Hematopoietic multipotent progenitor cell (in vitro differentiated cells): ENCODE measurements at regions not wholly inside any gene's neighbourhood (a gene's known extent, or its start where the extent isn't known, plus 50 kb on each side); places are given as distances from the start of the nearest gene placed in this dataset.

Experiments used
- DNase-seq, 3 donors: peaks; one replicate each; pipeline ENCODE4 v3.0.0-alpha.2; 2011 to 2015; ENCODE audit warnings: low read depth in 2 of 3, low spot score in 2 of 3

DNA sequence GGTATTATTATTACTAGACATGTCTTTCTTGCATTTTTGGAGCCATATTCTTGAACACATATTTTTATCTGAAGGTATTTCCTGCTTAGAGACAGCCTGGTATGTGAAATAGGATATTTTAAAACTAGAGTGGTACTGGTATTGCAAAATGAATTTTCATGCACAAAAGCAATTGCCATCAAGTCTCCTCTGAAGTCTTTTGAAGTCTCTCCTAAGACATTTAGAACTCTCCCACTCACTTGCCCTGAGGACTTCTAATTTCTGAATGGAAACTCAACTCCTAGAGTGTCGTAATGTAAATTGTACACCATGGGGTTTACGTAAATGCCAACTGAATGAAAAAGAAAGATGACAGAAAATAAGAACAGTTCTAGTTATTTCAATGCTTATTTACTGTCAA, 967.0 kb downstream of the DCDC2C start:
- no peak for DNase-seq

GRCh38 chr2:4673025-4673489, 969.7 kb downstream of the DCDC2C start:
- DNase-seq: peak in 2 of 3 donors; percentile 9

- DNase-seq: no peak
These were observed 970.6 kb downstream of the DCDC2C start for GRCh38 chr2:4674007-4674406.

- no peak for DNase-seq
These were observed 971.9 kb downstream of the DCDC2C start for GRCh38 chr2:4675295-4675694.

DNA sequence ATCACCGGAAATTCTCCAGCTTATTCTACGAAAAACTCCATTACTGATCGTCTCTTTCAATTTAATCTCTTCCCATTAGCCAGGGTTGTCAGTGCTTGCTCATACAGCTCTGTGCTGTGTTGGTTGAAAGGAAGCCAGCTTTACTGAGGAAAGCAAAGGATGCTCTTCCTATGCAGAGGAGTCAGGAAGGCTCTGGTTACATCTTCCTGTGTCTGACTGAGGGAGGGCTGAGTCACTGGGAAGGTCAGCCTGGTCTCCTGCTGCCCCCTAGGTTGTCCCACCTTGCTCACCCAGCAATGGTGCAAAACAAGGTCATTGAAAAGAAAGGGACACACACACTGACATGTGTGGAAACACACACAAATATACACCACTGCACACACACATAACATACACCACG, 975.6 kb downstream of the DCDC2C start:
- no peak for DNase-seq

- DNase-seq: no peak
These were observed 976.0 kb downstream of the DCDC2C start for GRCh38 chr2:4679391-4679790.

DNA sequence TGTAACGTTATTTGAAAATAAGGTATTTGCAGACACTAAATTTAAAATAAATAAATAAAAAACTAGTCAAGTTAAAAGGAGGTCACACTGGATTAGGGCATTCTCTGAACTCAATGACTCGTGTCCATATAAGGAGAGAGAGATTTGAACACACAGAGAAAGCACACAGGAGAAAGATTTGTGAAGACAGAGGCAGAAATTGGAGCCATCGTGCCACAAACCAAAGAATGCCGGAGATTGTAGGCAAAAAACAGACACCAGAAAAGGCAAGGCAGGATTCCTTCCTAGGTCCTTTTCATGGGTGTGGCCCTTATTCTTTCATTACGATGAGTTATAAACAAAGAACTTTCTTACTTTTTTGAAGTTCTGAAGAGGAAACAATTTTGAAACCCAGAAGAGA, 981.5 kb downstream of the DCDC2C start:
- DNase-seq: no peak

GRCh38 chr2:4690913-4691312, 987.5 kb downstream of the DCDC2C start:
- no peak for DNase-seq

- DNase-seq: no peak
These were observed 989.9 kb downstream of the DCDC2C start for GRCh38 chr2:4693266-4693665.

DNA sequence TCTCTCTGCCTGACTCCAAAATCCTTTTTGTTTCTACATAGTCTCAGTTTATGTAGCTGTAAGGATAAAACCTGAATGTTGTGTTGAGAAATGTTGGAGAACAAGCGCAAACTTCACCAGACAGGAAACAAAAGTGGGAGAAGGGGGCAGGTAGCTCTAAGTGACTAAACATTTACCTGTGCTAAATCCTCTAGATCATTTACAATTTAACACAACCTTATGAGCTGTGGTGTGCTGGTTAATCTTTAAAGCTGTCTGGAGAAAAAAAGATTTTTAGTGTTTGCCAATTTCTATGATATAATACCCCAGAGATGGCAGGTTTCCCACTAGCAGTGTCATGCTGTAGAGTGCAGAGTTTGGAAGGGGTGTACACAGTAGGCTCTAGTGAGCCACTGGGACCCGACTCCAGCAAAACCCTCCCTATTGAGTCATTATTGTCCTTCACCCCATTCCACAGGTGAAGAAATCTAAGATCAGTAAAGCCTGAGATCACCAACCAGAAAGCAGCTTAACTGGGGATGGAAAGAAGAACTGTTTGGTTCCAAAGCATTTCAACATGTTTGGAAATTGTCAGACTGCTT, 992.0 kb downstream of the DCDC2C start:
- DNase-seq: no peak

GRCh38 chr2:4715065-4715464, 977.1 kb upstream of the SOX11 start:
- no peak for DNase-seq

- DNase-seq: no peak
These were observed 973.4 kb upstream of the SOX11 start for GRCh38 chr2:4718777-4719176.

- DNase-seq: no peak
These were observed 966.6 kb upstream of the SOX11 start for GRCh38 chr2:4725618-4726017.

DNA sequence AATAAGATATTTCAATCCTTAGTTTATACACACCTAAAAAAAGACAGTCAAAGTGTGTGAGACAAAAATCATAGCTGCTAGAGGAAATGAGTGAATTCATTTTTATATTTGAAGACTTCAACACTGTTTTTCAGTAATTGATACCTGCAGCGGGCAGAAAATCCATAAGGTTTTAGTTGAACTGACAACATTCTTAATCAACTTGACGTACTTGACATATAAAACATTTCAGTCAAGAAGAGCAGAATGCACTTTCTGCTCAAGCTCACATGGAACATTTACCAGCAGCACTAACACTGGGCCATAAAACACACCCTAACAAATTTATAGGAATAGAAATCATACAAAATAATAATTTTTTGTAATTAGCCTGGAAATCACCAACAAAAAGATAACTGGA, 959.6 kb upstream of the SOX11 start:
- no peak for DNase-seq

- DNase-seq: no peak
These were observed 946.9 kb upstream of the SOX11 start for GRCh38 chr2:4745056-4745991.

GRCh38 chr2:4753721-4754120, 938.5 kb upstream of the SOX11 start:
- no peak for DNase-seq

DNA sequence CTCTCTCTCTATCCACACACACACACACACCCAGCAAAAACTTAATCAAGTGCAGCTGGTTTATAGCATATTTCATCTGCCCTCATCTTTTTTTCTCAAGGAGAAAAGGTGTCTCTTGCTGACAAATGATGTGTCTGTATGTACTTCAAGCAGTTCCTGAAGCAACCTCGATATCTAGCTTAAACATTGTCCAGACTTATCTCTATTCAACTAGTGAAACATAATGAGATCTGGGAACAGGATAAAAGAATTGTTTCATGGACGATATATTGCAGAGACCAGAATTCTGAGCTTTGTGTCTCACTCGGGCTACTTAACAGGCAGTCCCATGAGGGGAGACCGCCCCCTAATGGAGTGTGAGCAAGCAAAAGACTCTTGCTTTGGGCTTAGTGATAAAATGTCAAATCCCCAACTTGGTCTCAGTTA, 929.2 kb upstream of the SOX11 start:
- peak in 1 of 3 donors; percentile 3 for DNase-seq

DNA sequence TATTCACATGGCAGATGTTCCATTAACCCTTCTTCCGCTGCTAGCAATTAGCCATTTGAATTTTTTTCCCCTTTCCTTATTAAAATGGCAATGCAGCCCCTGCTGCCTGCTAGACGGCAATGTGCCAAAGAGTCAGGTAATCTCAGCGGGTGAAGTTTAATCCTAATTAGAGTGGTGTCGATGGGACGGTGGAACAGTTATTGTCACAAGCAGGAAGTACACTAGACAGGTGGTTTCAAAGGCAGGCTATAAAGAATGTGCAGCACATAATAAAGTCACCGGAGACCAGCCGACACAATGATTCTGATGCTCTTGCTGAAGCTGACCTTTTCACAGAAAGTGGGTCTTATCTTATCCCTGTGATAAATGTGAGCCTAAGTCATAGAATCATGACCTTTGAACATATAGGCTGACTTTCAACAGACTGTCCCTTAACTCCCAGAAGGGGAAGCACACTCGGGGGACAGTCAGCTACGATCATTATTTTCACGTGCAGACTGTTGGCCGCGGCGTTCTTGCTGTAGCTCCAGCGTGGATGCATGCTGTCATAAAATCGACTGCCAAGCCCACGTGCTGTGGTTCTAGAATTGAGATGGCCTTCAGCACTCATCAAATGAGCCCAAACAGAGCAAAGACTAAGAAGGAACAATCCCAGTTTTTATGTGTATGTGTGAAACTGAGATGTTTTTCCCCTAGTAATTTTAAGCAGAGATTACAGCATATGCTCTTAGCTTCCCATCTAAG, 926.2 kb upstream of the SOX11 start:
- no peak for DNase-seq

DNA sequence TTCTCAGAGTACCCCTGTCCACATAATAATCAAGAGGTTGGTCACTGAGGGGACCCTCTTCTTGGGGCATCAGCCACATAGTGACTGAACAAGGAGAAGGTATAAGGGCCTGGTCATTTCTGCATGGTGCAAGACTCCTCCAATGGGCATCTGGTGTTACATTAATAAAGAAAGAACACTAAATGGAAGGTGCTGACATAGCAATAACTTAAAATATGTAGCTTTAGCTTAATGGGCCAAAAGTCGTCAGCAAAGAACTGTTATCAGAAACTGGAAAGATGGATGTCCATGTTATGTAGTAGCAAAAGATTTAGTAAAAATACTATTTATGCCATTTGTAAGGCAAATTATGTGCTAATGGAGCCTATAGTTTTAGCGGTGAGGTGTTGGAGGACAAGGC, 916.5 kb upstream of the SOX11 start:
- DNase-seq: no peak

DNA sequence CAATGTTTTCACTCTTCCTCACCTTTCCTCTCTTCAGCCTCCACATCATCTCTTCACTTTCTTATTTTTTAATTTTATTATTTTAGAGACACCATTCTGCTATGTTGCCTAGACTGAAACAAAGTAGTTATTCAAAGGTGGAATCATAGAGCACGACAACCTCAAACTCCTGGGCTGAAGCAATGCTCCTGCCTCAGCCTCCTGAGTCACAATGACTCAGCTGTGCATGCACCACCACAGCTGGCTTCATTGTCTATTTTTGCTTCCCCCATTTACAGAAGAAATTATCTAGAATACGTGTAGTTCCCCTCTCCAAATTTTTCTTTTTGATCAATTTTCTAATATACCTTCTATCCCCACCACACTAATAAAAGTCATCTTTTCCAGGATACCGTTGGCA, 911.5 kb upstream of the SOX11 start:
- no peak for DNase-seq

- DNase-seq: no peak
These were observed 909.5 kb upstream of the SOX11 start for GRCh38 chr2:4782647-4783046.
